GM19452 (cell line): ENCODE measurements at regions not wholly inside any gene's neighbourhood (a gene's known extent, or its start where the extent isn't known, plus 50 kb on each side); places are given as distances from the start of the nearest gene placed in this dataset.
"Not testable (repeated sequence)": the region's sequence is repeated elsewhere in the genome, so short reads cannot be mapped to it uniquely, and the experiment has no call there.

Experiments used
- ATAC-seq: cut with Tn5 transposase; IDR thresholded peaks from one replicate; pipeline ENCODE4 v1.9.1; 2021; ENCODE audit not compliant: unreplicated experiment

GRCh38 chr10:22086730-22087401, 83.3 kb upstream of the DNAJC1 start:
- ATAC-seq: no peak

GRCh38 chr10:22079921-22080320, 76.4 kb upstream of the DNAJC1 start:
- ATAC-seq: not testable (repeated sequence)

- ATAC-seq: no peak
Measured at GRCh38 chr10:22071332-22071731, 67.8 kb upstream of the DNAJC1 start.

GRCh38 chr10:22067091-22067490, 63.6 kb upstream of the DNAJC1 start:
- ATAC-seq: no peak

- not testable (repeated sequence) for ATAC-seq
Measured at GRCh38 chr10:22060984-22061383, 57.5 kb upstream of the DNAJC1 start.

- ATAC-seq: no peak
Measured at GRCh38 chr10:22058201-22058600, 54.7 kb upstream of the DNAJC1 start.

- ATAC-seq: no peak
Measured at GRCh38 chr10:22054961-22055360, 51.4 kb upstream of the DNAJC1 start.
